ENCODE measurements at regions not wholly inside any gene's neighbourhood (a gene's known extent, or its start where the extent isn't known, plus 50 kb on each side); places are given as distances from the start of the nearest gene placed in this dataset.

DNA sequence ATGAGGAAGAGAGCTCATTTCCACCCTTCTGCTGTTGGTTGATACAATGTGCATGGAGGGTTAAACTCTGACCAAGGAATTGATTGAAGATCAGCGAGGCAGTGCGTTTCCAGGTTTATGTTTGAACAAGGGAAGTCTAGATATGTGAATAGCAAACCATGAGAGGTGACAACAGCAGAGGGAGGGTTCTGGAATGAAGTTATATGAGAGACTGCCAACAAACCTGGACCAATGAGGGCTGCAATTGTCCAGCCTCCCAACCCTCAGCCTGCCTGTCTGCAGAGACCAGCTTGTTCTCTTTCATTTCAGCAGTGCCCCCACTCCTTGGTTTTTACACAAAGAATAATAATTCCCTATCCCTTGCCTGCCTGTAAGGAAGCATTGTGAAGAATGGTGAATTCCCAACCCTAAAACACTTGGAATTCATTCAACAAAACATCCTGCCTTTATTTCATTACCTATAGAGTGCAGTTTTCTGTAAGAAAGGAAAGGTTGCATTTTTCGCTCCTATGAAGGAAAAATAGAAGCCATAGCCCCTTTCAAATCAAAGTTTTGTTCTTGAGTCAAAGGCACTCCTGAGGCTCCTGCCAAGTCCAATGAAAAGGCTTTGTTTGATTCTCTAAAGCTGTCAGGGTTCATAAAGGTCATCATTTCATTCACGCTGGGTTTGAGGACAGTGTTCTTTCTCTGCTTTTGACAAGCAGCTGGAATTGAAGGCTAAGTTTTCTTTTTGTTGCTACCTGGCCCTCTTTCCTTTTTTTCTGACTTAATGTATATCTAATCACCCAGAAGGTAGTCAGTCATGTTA, 53.6 kb upstream of the ABCC4 start (continued):
- TF ChIP-seq GTF2I (CRISPR knock-in tag; conservative IDR thresholded peaks at IDR 0.05) (no peak), ZNF121 (CRISPR knock-in tag; IDR thresholded peaks at IDR 0.05) (no peak)
- TF ChIP-seq, protein P1, sequence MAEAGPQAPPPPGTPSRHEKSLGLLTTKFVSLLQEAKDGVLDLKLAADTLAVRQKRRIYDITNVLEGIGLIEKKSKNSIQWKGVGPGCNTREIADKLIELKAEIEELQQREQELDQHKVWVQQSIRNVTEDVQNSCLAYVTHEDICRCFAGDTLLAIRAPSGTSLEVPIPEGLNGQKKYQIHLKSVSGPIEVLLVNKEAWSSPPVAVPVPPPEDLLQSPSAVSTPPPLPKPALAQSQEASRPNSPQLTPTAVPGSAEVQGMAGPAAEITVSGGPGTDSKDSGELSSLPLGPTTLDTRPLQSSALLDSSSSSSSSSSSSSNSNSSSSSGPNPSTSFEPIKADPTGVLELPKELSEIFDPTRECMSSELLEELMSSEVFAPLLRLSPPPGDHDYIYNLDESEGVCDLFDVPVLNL (CRISPR knock-in tag; IDR thresholded peaks at IDR 0.05; ENCODE audit: borderline replicate concordance, low read depth): no peak
- TF ChIP-seq, protein P2, sequence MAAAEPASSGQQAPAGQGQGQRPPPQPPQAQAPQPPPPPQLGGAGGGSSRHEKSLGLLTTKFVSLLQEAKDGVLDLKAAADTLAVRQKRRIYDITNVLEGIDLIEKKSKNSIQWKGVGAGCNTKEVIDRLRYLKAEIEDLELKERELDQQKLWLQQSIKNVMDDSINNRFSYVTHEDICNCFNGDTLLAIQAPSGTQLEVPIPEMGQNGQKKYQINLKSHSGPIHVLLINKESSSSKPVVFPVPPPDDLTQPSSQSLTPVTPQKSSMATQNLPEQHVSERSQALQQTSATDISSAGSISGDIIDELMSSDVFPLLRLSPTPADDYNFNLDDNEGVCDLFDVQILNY (CRISPR knock-in tag; IDR thresholded peaks at IDR 0.05): no peak
- TF ChIP-seq, protein P3, sequence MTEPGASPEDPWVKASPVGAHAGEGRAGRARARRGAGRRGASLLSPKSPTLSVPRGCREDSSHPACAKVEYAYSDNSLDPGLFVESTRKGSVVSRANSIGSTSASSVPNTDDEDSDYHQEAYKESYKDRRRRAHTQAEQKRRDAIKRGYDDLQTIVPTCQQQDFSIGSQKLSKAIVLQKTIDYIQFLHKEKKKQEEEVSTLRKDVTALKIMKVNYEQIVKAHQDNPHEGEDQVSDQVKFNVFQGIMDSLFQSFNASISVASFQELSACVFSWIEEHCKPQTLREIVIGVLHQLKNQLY (CRISPR knock-in tag; IDR thresholded peaks at IDR 0.05): no peak
- TF ChIP-seq, protein P4, sequence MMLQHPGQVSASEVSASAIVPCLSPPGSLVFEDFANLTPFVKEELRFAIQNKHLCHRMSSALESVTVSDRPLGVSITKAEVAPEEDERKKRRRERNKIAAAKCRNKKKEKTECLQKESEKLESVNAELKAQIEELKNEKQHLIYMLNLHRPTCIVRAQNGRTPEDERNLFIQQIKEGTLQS (CRISPR knock-in tag; conservative IDR thresholded peaks at IDR 0.05): no peak

DNA sequence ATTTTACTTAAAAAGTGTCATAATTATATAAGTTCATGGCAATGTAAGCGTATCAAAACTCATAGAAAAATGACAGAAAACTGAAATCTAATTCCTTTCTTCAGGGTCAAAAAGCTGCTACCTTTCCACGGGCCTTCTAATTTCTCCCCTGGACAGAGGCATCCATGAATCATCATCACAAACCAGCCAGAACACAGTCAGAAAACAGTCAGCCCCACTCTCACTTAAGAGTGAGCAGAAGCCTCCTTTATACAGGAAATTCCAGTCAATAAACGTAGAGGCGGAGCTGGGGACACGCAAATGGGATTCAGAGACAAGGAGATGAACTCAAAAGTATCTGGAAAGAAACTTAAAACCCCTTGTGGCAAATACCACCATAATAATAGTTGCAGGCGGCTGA, 54.2 kb upstream of the ABCC4 start:
- POLR2A ChIA-PET: interaction anchor here (0.6 kb wide), 1 partner anchor 1179 kb away, joined by 3 read pairs; no protein-coding TSS in a partner anchor
- H3K36me3 Mint-ChIP-seq: no peaks in the 10 kb centered on the region
- ATAC-seq (no peak), DNase-seq (ENCODE audit: low spot score) (no peak)
- H3K4me1 Mint-ChIP-seq: peaks cover 3% of the 10 kb centered on the region; the same call in 1 of the 2 replicates
- H3K9me3 Mint-ChIP-seq: peaks cover 4% of the 10 kb centered on the region
- CTCF ChIA-PET: interaction anchor here (0.9 to 1.5 kb wide), 3 partner anchors 51 to 166 kb away, joined by 3 read pairs; no protein-coding TSS in a partner anchor
- peaks cover 5% of the 10 kb centered on the region; the same call in 1 of the 2 replicates for H3K27me3 Mint-ChIP-seq (ENCODE audit: low read depth)
- TF ChIP-seq NFE2L1 (CRISPR knock-in tag; IDR thresholded peaks at IDR 0.05) (no peak), JAZF1 (CRISPR knock-in tag; IDR thresholded peaks at IDR 0.05) (no peak), TCF7 (CRISPR knock-in tag; IDR thresholded peaks at IDR 0.05; ENCODE audit: low read depth) (no peak), SOX15 (CRISPR knock-in tag; IDR thresholded peaks at IDR 0.05) (no peak), KAT7 (CRISPR knock-in tag; IDR thresholded peaks at IDR 0.05; ENCODE audit: borderline replicate concordance) (no peak)
- TF ChIP-seq, protein P5, sequence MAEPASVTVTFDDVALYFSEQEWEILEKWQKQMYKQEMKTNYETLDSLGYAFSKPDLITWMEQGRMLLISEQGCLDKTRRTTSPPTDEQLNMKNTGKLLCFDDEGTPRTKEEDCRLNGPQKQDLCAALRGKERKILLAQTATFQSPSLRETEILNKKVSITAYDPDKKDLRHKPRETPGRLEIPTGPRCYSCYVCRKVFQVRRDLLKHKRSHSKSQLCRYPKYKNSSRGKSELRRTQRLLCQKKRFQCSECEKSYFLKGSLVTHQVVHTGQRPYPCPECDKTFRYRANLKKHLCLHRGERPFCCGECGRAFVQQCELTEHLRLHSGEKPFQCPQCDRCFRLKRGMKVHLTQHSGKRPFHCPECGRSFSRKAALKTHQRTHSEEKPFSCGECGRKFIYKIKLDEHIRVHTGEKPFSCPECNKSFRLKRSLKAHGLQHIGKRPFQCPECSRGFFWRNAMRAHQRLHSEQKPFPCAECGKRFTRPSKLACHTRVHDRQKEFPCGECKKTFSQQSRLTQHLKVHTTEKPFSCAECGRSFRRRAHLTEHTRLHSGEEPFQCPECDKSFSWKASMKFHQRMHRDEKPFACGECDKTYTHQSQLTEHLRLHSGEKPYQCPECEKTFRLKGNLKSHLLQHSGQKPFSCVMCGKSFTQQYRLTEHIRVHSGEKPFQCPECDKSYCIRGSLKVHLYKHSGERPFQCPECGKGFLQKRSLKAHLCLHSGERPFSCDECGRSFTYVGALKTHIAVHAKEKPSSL (CRISPR knock-in tag; conservative IDR thresholded peaks at IDR 0.05): no peak
- TF ChIP-seq, protein P3 (CRISPR knock-in tag; IDR thresholded peaks at IDR 0.05): no peak
- no peak overlapping the region for H3K27ac Mint-ChIP-seq
- no peak overlapping the region for H3K4me3 Mint-ChIP-seq

DNA sequence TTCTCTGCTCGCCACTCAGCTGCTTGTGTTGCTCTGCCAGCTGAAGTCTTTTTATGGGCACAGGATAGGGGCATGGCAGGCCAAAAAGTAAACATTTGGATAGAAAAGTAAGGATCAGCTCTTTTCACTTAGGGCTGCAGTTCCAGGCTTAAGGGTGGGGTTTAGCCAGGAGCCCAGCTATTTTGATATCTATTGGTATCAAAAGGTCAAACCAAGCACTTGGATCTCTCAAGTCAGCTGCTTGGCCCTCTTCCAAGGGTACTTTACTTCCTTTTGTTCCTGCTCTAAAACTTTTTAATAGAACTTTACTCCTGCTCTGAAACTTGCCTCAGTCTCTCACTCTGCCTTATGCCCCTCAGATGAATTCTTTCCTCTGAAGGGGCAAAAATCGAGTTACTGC, 55.7 kb upstream of the ABCC4 start:
- ATAC-seq (no peak), DNase-seq (ENCODE audit: low spot score) (no peak)
- ChIA-PET CTCF (no interaction called here), POLR2A (no interaction called here)
- TF ChIP-seq RORB (CRISPR knock-in tag; IDR thresholded peaks at IDR 0.05): no peak
- TF ChIP-seq GABPB1 (CRISPR knock-in tag; IDR thresholded peaks at IDR 0.05): no peak
- no peak for TF ChIP-seq GTF2I (CRISPR knock-in tag; conservative IDR thresholded peaks at IDR 0.05)
- no peak for TF ChIP-seq IRF2 (CRISPR knock-in tag; IDR thresholded peaks at IDR 0.05; ENCODE audit: borderline replicate concordance, low read depth)
- TF ChIP-seq, protein P6, sequence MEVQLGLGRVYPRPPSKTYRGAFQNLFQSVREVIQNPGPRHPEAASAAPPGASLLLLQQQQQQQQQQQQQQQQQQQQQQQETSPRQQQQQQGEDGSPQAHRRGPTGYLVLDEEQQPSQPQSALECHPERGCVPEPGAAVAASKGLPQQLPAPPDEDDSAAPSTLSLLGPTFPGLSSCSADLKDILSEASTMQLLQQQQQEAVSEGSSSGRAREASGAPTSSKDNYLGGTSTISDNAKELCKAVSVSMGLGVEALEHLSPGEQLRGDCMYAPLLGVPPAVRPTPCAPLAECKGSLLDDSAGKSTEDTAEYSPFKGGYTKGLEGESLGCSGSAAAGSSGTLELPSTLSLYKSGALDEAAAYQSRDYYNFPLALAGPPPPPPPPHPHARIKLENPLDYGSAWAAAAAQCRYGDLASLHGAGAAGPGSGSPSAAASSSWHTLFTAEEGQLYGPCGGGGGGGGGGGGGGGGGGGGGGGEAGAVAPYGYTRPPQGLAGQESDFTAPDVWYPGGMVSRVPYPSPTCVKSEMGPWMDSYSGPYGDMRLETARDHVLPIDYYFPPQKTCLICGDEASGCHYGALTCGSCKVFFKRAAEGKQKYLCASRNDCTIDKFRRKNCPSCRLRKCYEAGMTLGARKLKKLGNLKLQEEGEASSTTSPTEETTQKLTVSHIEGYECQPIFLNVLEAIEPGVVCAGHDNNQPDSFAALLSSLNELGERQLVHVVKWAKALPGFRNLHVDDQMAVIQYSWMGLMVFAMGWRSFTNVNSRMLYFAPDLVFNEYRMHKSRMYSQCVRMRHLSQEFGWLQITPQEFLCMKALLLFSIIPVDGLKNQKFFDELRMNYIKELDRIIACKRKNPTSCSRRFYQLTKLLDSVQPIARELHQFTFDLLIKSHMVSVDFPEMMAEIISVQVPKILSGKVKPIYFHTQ (CRISPR knock-in tag; IDR thresholded peaks at IDR 0.05): no peak
- no peak for TF ChIP-seq SMAD3 (CRISPR knock-in tag; IDR thresholded peaks at IDR 0.05; ENCODE audit: borderline replicate concordance)
- TF ChIP-seq, protein P7, sequence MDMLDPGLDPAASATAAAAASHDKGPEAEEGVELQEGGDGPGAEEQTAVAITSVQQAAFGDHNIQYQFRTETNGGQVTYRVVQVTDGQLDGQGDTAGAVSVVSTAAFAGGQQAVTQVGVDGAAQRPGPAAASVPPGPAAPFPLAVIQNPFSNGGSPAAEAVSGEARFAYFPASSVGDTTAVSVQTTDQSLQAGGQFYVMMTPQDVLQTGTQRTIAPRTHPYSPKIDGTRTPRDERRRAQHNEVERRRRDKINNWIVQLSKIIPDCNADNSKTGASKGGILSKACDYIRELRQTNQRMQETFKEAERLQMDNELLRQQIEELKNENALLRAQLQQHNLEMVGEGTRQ (CRISPR knock-in tag; IDR thresholded peaks at IDR 0.05): no peak
- no peak overlapping the region for H3K27ac Mint-ChIP-seq
- H3K27me3 Mint-ChIP-seq (ENCODE audit: low read depth): peaks cover 5% of the 10 kb centered on the region; the same call in 1 of the 2 replicates
- no peak overlapping the region for H3K4me3 Mint-ChIP-seq
- peaks cover 3% of the 10 kb centered on the region; the same call in 1 of the 2 replicates for H3K4me1 Mint-ChIP-seq
- peaks cover 4% of the 10 kb centered on the region for H3K9me3 Mint-ChIP-seq
- no peaks in the 10 kb centered on the region for H3K36me3 Mint-ChIP-seq
